ENCODE measurements at regions not wholly inside any gene's neighbourhood (a gene's known extent, or its start where the extent isn't known, plus 50 kb on each side); places are given as distances from the start of the nearest gene placed in this dataset.
A peak's percentile ranks its signal among the peaks of the same experiment; 100 is the strongest.

GRCh38 chr2:193517615-193518014 is 1322.9 kb upstream of the TMEFF2 start:
- H3K4me3 ChIP-seq (ENCODE audit: low read depth, low read length): no peak overlapping the region
- no peak for TF ChIP-seq CTCF (IDR thresholded peaks at IDR 0.05; ENCODE audit: insufficient read depth, low read length)
- DNase-seq (ENCODE audit: low read depth): peak; percentile 20

- DNase-seq (ENCODE audit: low read depth): no peak
- H3K4me3 ChIP-seq (ENCODE audit: low read depth, low read length): no peak overlapping the region
- no peak for TF ChIP-seq CTCF (IDR thresholded peaks at IDR 0.05; ENCODE audit: insufficient read depth, low read length)
These were observed 1311.3 kb upstream of the TMEFF2 start for GRCh38 chr2:193506035-193506434.

- no peak for TF ChIP-seq CTCF (IDR thresholded peaks at IDR 0.05; ENCODE audit: insufficient read depth, low read length)
- H3K4me3 ChIP-seq (ENCODE audit: low read depth, low read length): no peak overlapping the region
- no peak for DNase-seq (ENCODE audit: low read depth)
These were observed 1310.9 kb upstream of the TMEFF2 start for GRCh38 chr2:193505620-193506019.

GRCh38 chr2:193502363-193503035 is 1307.8 kb upstream of the TMEFF2 start:
- no peak overlapping the region for H3K4me3 ChIP-seq (ENCODE audit: low read depth, low read length)
- no peak for TF ChIP-seq CTCF (IDR thresholded peaks at IDR 0.05; ENCODE audit: insufficient read depth, low read length)
- no peak for DNase-seq (ENCODE audit: low read depth)

GRCh38 chr2:193496786-193497185 is 1302.1 kb upstream of the TMEFF2 start:
- H3K4me3 ChIP-seq (ENCODE audit: low read depth, low read length): no peak overlapping the region
- no peak for TF ChIP-seq CTCF (IDR thresholded peaks at IDR 0.05; ENCODE audit: insufficient read depth, low read length)
- no peak for DNase-seq (ENCODE audit: low read depth)

- H3K4me3 ChIP-seq (ENCODE audit: low read depth, low read length): no peak overlapping the region
- no peak for TF ChIP-seq CTCF (IDR thresholded peaks at IDR 0.05; ENCODE audit: insufficient read depth, low read length)
- DNase-seq (ENCODE audit: low read depth): no peak
These were observed 1287.8 kb upstream of the TMEFF2 start for GRCh38 chr2:193482557-193482956.

- TF ChIP-seq CTCF (IDR thresholded peaks at IDR 0.05; ENCODE audit: insufficient read depth, low read length): no peak
- no peak for DNase-seq (ENCODE audit: low read depth)
- no peak overlapping the region for H3K4me3 ChIP-seq (ENCODE audit: low read depth, low read length)
These were observed 1285.5 kb upstream of the TMEFF2 start for GRCh38 chr2:193480187-193480586.

All from fibroblast of the aortic adventitia (primary cell).